NCI-H1092 treated with DMSO at 0.1 percent for 48 hours (cell line): ENCODE measurements at regions not wholly inside any gene's neighbourhood (a gene's known extent, or its start where the extent isn't known, plus 50 kb on each side); places are given as distances from the start of the nearest gene placed in this dataset.
"Not testable (repeated sequence)": the region's sequence is repeated elsewhere in the genome, so short reads cannot be mapped to it uniquely, and the experiment has no call there.

Source experiments
- DNase-seq: peaks from one replicate; lab custom pipeline; 2025; lab: John Stamatoyannopoulos, UW

GRCh38 chr14:37711831-37712475 is 116.5 kb downstream of the TTC6 start:
- no peak for DNase-seq

GRCh38 chr14:37712476-37712860 is 117.0 kb downstream of the TTC6 start:
- not testable (repeated sequence) for DNase-seq

GRCh38 chr14:37712976-37713431 is 117.6 kb downstream of the TTC6 start:
- DNase-seq, result no peak

GRCh38 chr14:37720131-37720530 is 124.7 kb downstream of the TTC6 start:
- no peak for DNase-seq

GRCh38 chr14:37721976-37722659 is 126.7 kb downstream of the TTC6 start:
- DNase-seq, result no peak

GRCh38 chr14:37723515-37723914 is 128.1 kb downstream of the TTC6 start:
- no peak for DNase-seq

GRCh38 chr14:37726708-37727107 is 131.3 kb downstream of the TTC6 start:
- DNase-seq, result no peak

- no peak for DNase-seq
These were observed 133.8 kb downstream of the TTC6 start for GRCh38 chr14:37729218-37729617.

- no peak for DNase-seq
These were observed 135.7 kb downstream of the TTC6 start for GRCh38 chr14:37731094-37731493.

GRCh38 chr14:37745657-37746056 is 150.2 kb downstream of the TTC6 start:
- DNase-seq, result no peak

- no peak for DNase-seq
These were observed 150.9 kb downstream of the TTC6 start for GRCh38 chr14:37746140-37746832.

- DNase-seq, result no peak
These were observed 158.0 kb downstream of the TTC6 start for GRCh38 chr14:37753459-37753858.

- DNase-seq, result not testable (repeated sequence)
These were observed 164.8 kb downstream of the TTC6 start for GRCh38 chr14:37760275-37760674.

GRCh38 chr14:37763266-37763665 is 167.8 kb downstream of the TTC6 start:
- DNase-seq, result no peak

- DNase-seq, result not testable (repeated sequence)
These were observed 176.9 kb downstream of the TTC6 start for GRCh38 chr14:37772283-37772682.

- DNase-seq, result no peak
These were observed 181.5 kb downstream of the TTC6 start for GRCh38 chr14:37776791-37777499.

- no peak for DNase-seq
These were observed 182.9 kb downstream of the TTC6 start for GRCh38 chr14:37778135-37778943.

- DNase-seq, result no peak
These were observed 184.1 kb downstream of the TTC6 start for GRCh38 chr14:37779480-37779879.

GRCh38 chr14:37780731-37781130 is 185.3 kb downstream of the TTC6 start:
- DNase-seq, result not testable (repeated sequence)

GRCh38 chr14:37784203-37784826 is 188.9 kb downstream of the TTC6 start:
- DNase-seq, result not testable (repeated sequence)

GRCh38 chr14:37784827-37785223 is 189.4 kb downstream of the TTC6 start:
- not testable (repeated sequence) for DNase-seq
